AG09309 (cell line): ENCODE measurements at regions not wholly inside any gene's neighbourhood (a gene's known extent, or its start where the extent isn't known, plus 50 kb on each side); places are given as distances from the start of the nearest gene placed in this dataset.

Source experiments
- DNase-seq: peaks from one replicate; pipeline ENCODE4 v3.0.0-alpha.2; 2010; ENCODE audit warnings: low read depth
- H3K4me3 ChIP-seq: 2 replicates; pipeline ENCODE4 v1.5.1; 2011; ENCODE audit warnings: mild to moderate bottlenecking, low read depth, low read length, moderate library complexity; ENCODE audit not compliant: control insufficient read depth
- TF ChIP-seq, protein P1 (sequence below): IDR thresholded peaks from 2 replicates; pipeline ENCODE4 v1.5.1; 2011; ENCODE audit warnings: mild to moderate bottlenecking, low read depth, low read length, inconsistent platforms; ENCODE audit not compliant: insufficient read depth, control insufficient read depth; ENCODE audit errors: missing control alignments

DNA sequence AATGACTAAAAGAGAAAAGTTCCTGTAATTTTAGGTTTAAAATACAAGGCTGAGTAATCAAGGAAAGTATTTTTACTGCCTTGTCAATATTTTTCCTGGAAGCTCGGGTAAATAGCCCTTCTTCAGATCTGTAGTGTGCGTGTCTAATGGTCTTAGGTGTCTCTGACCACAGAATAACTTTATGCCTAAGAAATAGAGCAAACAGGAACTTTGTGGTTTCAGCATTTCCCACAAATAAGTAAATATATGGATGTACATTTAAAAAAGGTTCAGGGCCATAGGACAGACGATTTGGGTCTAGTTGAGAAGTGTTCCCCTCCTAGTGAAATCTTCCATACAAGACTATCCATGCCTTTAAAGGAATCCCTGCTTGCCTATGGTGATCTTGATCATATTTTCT lies 107.0 kb downstream of the ZC3H11B start:
- no peak overlapping the region for H3K4me3 ChIP-seq
- DNase-seq, result peak; percentile 28
- TF ChIP-seq, protein P1, sequence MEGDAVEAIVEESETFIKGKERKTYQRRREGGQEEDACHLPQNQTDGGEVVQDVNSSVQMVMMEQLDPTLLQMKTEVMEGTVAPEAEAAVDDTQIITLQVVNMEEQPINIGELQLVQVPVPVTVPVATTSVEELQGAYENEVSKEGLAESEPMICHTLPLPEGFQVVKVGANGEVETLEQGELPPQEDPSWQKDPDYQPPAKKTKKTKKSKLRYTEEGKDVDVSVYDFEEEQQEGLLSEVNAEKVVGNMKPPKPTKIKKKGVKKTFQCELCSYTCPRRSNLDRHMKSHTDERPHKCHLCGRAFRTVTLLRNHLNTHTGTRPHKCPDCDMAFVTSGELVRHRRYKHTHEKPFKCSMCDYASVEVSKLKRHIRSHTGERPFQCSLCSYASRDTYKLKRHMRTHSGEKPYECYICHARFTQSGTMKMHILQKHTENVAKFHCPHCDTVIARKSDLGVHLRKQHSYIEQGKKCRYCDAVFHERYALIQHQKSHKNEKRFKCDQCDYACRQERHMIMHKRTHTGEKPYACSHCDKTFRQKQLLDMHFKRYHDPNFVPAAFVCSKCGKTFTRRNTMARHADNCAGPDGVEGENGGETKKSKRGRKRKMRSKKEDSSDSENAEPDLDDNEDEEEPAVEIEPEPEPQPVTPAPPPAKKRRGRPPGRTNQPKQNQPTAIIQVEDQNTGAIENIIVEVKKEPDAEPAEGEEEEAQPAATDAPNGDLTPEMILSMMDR, result no peak

DNA sequence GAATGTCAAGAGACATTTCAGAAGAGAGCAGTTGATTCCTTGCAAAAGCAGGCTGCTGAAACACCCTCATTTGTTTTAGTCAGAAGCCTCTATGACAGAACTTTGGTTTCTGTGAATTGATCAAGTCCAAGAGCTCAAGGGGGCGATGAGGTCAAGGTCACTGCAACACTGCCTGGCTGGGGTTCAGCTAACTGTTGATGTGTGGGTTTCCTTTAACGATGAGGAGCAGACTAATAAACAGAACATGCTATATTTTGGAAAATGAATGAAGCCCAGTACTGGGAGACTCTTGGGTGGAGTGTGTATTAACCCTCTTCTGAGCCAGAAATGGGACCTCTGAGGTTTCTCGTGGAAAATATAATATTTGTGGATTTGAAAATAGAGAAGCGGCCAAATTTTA lies 109.3 kb downstream of the ZC3H11B start:
- no peak for DNase-seq
- TF ChIP-seq, protein P1, result no peak

DNA sequence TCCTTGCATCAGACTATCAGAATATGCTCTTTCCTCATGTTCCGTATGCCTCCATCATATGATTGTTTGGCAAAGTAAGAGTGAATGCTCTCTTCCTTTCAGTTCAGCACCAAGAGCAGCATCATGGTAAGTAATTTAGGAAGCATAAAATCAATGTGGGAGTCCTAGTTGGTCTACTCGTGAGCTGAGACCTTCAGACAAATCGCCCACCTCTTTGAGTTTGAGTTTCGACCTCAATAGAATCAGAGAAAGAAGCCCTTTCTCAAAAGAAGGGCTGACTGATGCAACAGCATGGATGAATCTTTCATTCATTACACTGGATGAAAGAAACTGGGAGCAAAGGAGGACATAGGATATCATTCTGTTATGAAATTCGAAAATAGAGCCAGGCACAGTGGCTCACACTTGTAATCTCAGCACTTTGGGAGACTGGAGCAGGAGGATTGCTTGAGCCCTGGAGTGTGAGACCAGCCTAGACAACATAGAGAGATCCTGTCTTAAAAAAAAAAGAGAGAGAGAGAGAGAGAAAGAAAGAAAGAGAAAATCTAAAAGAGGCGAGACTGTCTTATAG lies 112.5 kb downstream of the ZC3H11B start:
- H3K4me3 ChIP-seq, result no peak overlapping the region
- no peak for DNase-seq
- TF ChIP-seq, protein P1, result no peak

More for the DNA sequence above, 109.3 kb downstream of the ZC3H11B start:
- H3K4me3 ChIP-seq, result no peak overlapping the region

DNA sequence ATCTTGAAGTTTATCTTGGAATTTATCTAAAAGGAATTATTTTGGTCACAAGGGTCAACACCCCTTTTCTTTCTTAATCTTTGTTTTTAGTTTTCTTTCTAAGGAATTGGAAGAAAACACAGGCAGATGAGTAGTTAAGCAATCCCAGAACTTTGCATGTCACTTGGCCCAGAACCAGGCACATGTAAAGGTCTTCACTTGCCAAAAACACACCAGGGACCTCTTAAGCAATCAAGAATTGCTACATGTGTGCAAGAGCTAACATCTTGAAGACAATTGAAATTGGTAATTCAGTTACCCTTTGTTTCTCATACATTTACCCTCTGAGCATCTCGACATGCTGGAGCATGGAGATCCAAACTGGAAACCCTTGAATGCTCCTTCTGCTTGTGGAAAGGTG lies 114.2 kb downstream of the ZC3H11B start:
- H3K4me3 ChIP-seq, result no peak overlapping the region
- TF ChIP-seq, protein P1, result no peak
- DNase-seq, result peak; percentile 61

DNA sequence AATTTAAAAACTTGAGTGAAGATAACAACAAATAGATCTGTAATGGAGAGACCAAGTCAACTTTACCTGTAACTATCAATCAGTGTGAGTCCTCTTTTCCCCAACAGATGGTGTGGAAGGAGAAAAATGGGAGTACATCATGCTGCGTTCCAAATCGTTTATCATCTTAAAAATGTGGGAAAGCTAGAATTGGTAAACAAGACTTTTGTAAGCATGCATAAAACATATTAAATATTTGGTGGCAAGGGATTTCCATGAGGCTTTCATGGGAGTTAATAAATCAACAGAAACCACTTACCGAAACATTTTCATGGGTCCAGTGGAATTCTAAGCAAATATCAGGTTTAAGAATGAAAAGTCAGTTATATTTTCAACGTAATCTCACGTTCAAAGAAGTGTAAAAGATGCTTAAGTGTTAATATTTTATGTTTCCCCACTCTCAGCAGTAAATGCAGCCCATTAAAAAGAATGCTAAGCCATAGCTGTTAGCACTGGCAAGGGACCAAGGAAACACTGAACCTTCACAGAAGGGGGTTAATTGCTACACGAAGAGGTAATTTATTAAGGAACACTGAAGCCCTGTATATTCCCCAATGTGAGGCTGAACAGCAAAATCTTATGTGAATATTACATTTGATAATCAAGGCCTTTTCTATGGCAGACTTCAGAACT lies 117.0 kb downstream of the ZC3H11B start:
- H3K4me3 ChIP-seq, result no peak overlapping the region
- TF ChIP-seq, protein P1, result no peak
- no peak for DNase-seq

DNA sequence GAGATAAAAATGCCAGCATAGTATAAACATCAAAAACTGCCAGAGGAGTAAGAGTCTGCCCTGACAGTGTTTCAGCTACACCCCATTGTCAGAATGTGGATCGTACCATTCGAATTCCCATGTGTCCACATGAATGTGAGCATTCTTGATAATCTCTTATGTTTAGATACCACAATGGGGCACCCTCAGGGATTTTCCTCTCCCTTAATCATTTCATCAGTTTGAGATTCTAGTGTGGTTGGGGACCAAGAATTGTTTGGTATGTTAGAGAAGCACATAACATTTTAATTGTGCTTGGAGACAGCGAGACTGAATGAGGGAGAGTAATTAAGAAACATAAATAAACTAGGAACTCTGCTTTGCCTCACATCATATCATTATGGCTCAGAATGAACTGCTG lies 120.2 kb downstream of the ZC3H11B start:
- no peak overlapping the region for H3K4me3 ChIP-seq
- DNase-seq, result no peak
- TF ChIP-seq, protein P1, result no peak
